T-helper 2 cell (primary cell): ENCODE measurements at regions not wholly inside any gene's neighbourhood (a gene's known extent, or its start where the extent isn't known, plus 50 kb on each side); places are given as distances from the start of the nearest gene placed in this dataset.
A peak's percentile ranks its signal among the peaks of the same experiment; 100 is the strongest.
"Not testable (repeated sequence)": the region's sequence is repeated elsewhere in the genome, so short reads cannot be mapped to it uniquely, and the experiment has no call there.

Experiments
- DNase-seq, 5 experiments: peaks; one replicate each; pipeline versions ENCODE4 v3.0.0 to v3.0.0-alpha.2; 2012 to 2022

DNA sequence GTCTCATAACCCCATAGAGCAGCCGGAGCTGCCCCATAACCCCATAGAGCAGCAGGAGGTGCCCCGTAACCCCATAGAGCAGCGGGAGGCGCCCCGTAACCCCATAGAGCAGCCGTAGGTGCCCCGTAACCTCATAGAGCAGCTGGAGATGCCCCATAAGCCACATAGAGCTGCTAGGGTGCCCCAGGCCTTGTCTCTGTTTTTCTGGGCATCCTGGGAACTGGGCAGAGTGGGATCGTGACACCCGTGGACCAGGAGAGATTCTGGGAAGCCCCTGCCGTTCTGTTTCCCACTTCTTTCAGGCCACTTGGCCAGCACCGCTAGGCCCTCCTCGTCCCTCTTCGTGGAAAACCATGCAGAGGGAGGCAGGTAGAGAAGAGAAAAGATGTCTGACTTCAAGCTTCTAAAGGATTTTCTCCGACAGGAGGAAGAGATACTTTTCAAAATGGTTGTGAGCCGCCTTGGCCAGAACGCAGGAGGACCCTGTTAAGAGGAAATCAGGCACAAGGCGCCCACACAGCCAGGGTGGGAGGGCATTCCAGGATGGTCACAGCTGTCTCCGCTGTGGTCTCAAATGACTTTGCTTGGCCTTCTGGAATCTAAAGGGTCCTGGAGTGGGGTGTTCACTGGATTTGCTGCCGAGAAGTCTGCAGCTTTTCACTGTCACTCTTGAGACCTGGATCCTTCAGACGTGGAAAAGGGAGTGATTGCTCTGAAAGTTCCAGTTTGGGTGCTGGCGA, 171.8 kb downstream of the NPIPB11 start:
- DNase-seq, result not testable (repeated sequence)

DNA sequence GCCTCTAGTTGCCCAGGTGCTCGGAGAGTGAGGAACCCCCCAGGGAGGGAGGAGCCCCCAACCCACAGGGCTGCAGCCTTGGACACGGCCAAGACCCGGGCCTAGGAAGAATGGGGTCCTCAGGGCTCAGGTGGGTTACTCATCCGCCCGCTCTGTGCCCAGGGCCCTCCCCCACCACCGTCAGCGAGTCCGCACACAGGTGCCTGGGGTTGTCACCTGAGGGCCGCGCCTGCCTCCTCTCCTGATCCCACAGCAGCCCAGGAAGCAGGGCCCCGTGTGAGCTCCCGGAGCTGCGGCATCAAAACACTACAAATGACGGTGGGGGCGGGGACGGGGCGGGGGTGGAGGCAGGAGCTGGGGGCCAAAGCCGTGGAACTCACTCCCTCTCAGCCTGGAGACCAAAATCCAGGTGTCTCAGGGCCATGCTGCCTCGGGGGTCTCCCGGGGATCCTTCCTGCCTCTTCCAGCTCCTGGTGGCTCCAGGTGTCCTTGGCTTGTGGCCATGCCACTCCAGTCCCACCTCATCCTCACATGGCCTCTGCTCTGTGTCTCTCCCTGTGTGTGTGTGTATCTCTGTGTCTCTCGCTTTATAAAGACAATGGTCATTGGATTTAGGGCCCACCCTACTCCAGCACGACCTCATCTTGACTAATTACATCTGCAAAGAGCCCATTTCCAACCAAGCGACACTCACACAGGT, 172.7 kb downstream of the NPIPB11 start:
- DNase-seq, result not testable (repeated sequence)

DNA sequence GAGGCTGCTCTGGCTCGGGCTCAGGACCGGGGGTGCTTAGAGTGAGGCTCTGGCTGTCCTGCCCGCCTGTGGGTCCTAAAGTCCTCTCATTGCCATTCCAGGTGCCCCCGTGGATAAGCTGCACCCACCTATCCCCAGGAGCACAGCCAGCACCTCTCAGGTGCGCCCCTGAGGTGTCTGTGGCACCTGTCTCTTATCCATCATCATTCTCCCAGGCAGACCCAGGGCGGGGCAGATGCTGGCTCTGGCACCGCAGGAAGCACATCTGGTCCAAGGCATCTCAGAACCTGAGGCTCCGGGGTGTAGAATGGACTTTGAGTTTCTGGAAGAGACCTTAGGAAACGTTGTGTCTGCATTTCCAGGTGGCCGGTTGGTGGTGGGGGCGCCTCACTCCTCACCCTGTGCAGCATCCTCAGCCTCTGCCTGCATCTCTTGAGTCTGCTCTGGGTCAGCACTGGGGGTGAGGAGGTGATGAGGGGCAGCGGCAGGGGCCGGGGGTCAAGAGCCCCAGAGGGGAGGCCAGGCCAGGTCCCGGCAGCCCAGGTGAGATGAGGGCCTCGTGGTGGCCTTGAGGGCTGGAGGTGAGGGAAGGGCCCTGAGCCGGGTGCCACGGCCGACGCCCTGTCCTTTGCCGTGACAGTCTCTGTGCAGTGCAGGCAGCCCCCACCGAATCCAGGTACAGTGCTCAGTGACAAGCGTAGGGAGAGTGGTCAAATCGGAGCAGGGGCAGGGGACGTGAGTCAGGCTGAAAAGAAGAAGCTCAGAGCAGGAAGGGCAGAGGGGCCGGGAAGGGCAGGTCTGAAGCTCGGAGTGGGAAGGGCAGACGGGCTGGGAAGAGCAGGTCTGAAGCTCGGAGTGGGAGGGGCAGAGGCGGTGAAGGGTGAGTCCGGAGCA, 173.5 kb downstream of the NPIPB11 start:
- DNase-seq, result no peak

- DNase-seq, result not testable (repeated sequence)
Observed at GRCh38 chr16:29232160-29232705, 174.3 kb downstream of the NPIPB11 start.

DNA sequence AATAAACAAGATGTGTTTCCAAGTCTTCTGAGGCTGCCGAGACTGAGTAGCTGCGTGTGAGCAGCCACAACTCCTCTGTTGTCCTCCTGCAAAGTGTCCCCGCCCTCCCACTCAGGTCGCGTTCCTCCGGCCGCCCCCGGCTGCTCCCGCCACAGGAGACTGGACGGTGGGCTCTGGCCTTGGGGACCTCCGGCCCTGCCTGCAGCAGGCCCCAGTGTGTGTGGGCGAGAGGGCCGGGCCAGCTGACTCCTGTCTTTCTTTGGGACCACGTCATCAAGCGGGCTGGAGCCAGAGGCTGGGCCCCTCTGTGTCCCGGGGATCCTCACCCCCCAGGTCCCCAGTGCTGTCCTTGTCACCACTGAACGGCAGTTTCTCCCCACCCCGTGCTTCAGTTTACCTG, 175.3 kb downstream of the NPIPB11 start:
- DNase-seq, result no peak

DNA sequence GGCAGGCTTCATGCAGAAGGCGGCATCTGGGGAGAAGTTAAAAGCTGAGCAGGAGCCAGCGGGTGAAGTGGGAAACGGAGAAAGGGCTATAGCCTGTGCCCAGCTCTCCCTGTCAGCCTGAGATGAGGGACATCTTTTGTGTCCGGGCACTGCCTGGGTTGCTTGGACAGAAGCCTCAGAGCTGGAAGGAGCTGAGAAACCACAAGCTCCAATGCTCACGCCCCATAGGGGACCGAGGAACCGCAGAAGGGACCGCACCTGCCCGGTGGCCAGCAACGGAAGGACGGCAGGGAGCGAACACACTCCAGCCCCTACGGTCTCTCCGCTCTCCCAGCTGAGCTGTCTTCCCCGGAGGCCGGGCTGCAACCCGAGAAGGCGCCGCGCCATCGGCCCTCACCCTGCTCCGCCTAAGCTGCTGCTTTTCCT, 175.8 kb downstream of the NPIPB11 start:
- no peak for DNase-seq

- DNase-seq, result not testable (repeated sequence)
Observed at GRCh38 chr16:29230006-29230668, 176.4 kb downstream of the NPIPB11 start.

DNA sequence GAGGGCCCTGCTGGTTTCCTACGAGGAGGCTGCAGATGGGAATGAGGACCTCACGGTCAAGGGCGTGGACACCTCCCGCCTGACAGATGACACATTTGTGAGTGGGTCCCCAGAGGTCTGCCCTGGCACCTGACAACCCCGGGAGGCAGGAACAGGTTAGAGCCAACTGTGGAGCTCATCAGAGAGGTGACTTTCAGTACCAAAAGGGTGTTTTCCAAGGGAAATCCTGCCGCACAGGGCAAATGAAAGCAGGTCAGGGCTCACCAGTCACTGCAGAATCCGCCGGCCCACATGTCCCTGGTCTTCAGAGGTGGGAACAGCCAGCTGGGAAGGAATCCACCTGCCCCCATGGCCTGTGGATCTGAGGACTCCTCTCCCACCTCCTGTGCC, 176.9 kb downstream of the NPIPB11 start:
- not testable (repeated sequence) for DNase-seq

GRCh38 chr16:29228664-29229611, 177.6 kb downstream of the NPIPB11 start:
- not testable (repeated sequence) for DNase-seq

- DNase-seq, result peak in 3 of 5 experiments; percentile 16 to 74 (median 17)
Observed at GRCh38 chr16:29227751-29228663, 178.5 kb downstream of the NPIPB11 start.

- peak in 1 of 5 experiments; percentile 26 for DNase-seq
Observed at GRCh38 chr16:29226782-29227181, 179.7 kb downstream of the NPIPB11 start.

DNA sequence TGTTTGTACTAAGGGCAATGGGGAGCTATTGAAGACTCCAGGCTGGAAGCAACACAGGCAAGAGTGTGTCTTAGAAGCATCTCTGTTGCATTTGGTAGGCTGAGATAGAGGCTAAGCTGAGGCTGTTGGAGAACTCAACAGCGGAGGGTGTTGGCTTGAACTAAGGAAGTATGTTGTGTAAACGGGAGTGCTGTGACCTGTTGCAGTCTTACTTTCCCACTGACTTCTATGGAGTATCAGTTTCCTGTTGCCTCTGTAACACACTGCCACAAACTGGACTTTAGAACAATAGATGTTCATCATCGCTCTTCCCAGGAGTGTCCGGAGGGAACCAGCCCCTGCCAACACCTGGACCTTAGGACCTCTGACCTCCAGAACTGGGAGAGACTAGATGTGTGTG, 181.8 kb downstream of the NPIPB11 start:
- DNase-seq, result not testable (repeated sequence)

GRCh38 chr16:29222615-29223014, 183.9 kb downstream of the NPIPB11 start:
- DNase-seq, result not testable (repeated sequence)

GRCh38 chr16:29222008-29222407, 184.5 kb downstream of the NPIPB11 start:
- not testable (repeated sequence) for DNase-seq

- not testable (repeated sequence) for DNase-seq
Observed at GRCh38 chr16:29221281-29221955, 185.1 kb downstream of the NPIPB11 start.

- not testable (repeated sequence) for DNase-seq
Observed at GRCh38 chr16:29220647-29221191, 185.8 kb downstream of the NPIPB11 start.

DNA sequence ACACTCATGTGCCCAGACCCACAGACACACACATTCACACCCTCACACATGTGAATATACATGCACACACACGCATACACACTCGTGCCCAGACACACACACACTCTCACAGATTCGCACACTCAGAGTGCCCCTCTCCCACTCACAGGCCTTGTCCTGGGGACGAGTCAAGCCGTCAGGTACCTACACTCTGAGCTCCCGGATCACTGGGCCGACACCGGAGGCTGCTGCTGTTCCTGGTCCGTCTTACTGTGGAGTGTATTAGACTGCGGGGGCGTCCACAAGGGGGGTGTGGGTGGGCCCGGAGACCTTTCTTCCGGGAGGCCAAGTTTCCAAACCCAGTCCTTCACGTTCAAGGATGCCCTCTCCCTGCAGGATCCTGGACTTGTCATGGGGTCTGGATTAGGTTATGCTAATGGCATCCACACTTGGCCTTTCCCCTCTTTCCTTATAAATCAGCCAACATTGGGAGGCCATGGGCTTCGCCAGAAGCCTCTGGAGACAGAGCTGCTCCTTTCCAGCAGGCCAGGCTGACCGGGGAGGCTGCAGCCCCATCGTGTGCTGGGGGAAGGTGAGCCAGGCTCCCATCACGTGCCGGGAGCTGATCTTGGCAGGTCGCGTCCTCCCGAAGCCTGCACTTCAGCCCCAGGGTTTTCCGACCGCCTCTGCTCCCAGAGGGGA, 186.4 kb downstream of the NPIPB11 start:
- DNase-seq, result not testable (repeated sequence)

GRCh38 chr16:29219562-29219961, 186.9 kb downstream of the NPIPB11 start:
- not testable (repeated sequence) for DNase-seq
